RWPE2 (cell line): ENCODE measurements at regions not wholly inside any gene's neighbourhood (a gene's known extent, or its start where the extent isn't known, plus 50 kb on each side); places are given as distances from the start of the nearest gene placed in this dataset.

ENCODE experiments used
- ATAC-seq: fragments of 200-7000 bp; cut with Tn5 transposase; 3 replicates; pipeline ENCODE4 v1.9.1; 2021; ENCODE audit warnings: low read depth
- DNase-seq: peaks from one replicate; pipeline ENCODE4 v3.0.0-alpha.2; 2020; ENCODE audit warnings: low spot score
- H3K27ac ChIP-seq: fragments of 450-650 bp; 2 replicates; pipeline ENCODE4 v1.5.1; 2017; ENCODE audit warnings: mild to moderate bottlenecking; ENCODE audit not compliant: poor library complexity, severe bottlenecking
- H3K27me3 ChIP-seq: fragments of 250-450 bp; sonication (Bioruptor Pico); 2 replicates; pipeline ENCODE4 v1.5.1; 2021; ENCODE audit warnings: mild to moderate bottlenecking, moderate library complexity; ENCODE audit not compliant: insufficient read depth, poor library complexity, severe bottlenecking
- H3K36me3 ChIP-seq: fragments of 250-450 bp; sonication (Bioruptor Pico); 2 replicates; pipeline ENCODE4 v1.5.1; 2020; ENCODE audit warnings: low read depth, mild to moderate bottlenecking, moderate library complexity
- H3K4me1 ChIP-seq: fragments of 250-450 bp; sonication (Bioruptor Pico); 2 replicates; pipeline ENCODE4 v1.5.1; 2021; ENCODE audit warnings: mild to moderate bottlenecking, moderate library complexity; ENCODE audit not compliant: insufficient read depth, poor library complexity, severe bottlenecking
- H3K4me3 ChIP-seq: fragments of 250-450 bp; sonication (Bioruptor Pico); 2 replicates; pipeline ENCODE4 v1.5.1; 2021; ENCODE audit warnings: mild to moderate bottlenecking, moderate library complexity; ENCODE audit not compliant: severe bottlenecking
- H3K9me3 ChIP-seq: fragments of 250-450 bp; sonication (Bioruptor Pico); 2 replicates; pipeline ENCODE4 v1.5.1; 2021; ENCODE audit warnings: mild to moderate bottlenecking, moderate library complexity; ENCODE audit not compliant: severe bottlenecking
- TF ChIP-seq, protein P1 (sequence below): fragments of 450-650 bp; IDR thresholded peaks from one replicate; pipeline ENCODE4 v1.5.1; 2017; ENCODE audit warnings: mild to moderate bottlenecking, moderate library complexity; ENCODE audit not compliant: poor library complexity, severe bottlenecking

DNA sequence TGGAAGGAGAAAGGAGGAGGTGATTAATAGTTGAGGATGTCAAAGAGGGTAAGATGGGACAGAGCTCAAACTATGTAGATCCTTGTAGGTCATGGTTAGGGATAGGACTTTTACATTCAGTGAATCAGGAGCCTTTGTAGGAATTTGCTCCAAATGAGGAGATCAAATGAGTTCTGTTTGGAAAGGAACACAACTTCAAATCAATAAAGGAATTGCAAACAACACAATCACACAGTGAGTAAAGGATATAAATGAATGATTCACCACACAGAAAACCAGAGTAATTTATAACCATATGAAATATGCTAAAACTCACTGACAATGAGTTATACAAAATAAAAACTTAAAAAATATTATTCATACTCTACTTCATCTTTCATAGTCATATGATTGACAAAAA, 480.8 kb upstream of the EPHA7 start:
- H3K4me3 ChIP-seq, result no peak overlapping the region
- no peak for ATAC-seq
- no peak overlapping the region for H3K27ac ChIP-seq
- H3K27me3 ChIP-seq, result no peaks in the 10 kb centered on the region
- DNase-seq, result no peak
- no peaks in the 10 kb centered on the region for H3K36me3 ChIP-seq
- H3K9me3 ChIP-seq, result no peaks in the 10 kb centered on the region
- TF ChIP-seq, protein P1, sequence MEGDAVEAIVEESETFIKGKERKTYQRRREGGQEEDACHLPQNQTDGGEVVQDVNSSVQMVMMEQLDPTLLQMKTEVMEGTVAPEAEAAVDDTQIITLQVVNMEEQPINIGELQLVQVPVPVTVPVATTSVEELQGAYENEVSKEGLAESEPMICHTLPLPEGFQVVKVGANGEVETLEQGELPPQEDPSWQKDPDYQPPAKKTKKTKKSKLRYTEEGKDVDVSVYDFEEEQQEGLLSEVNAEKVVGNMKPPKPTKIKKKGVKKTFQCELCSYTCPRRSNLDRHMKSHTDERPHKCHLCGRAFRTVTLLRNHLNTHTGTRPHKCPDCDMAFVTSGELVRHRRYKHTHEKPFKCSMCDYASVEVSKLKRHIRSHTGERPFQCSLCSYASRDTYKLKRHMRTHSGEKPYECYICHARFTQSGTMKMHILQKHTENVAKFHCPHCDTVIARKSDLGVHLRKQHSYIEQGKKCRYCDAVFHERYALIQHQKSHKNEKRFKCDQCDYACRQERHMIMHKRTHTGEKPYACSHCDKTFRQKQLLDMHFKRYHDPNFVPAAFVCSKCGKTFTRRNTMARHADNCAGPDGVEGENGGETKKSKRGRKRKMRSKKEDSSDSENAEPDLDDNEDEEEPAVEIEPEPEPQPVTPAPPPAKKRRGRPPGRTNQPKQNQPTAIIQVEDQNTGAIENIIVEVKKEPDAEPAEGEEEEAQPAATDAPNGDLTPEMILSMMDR, result no peak
- no peaks in the 10 kb centered on the region for H3K4me1 ChIP-seq

DNA sequence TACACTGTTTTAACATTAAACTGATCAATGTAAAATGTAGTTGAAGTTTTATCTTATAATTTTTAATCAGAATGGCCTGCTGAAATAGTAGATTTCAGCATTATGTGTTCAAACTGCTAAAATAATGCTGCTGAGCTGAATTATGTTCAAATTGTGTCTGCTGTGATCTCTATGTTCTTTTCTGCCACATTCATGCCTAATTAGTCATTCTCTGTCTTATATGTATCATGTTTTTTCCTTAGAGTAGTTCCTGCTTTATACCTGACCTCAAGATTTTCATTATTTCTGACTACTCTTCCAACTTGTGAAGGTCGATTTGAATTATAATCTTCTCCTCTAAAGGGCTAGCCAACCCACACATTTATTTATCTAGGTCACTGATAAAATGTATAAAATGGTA, 476.7 kb upstream of the EPHA7 start:
- Histone ChIP-seq H3K27ac (no peak overlapping the region), H3K27me3 (no peaks in the 10 kb centered on the region), H3K4me3 (no peak overlapping the region), H3K36me3 (no peaks in the 10 kb centered on the region), H3K4me1 (no peaks in the 10 kb centered on the region), H3K9me3 (no peaks in the 10 kb centered on the region)
- TF ChIP-seq, protein P1, result no peak
- ATAC-seq (no peak), DNase-seq (no peak)

DNA sequence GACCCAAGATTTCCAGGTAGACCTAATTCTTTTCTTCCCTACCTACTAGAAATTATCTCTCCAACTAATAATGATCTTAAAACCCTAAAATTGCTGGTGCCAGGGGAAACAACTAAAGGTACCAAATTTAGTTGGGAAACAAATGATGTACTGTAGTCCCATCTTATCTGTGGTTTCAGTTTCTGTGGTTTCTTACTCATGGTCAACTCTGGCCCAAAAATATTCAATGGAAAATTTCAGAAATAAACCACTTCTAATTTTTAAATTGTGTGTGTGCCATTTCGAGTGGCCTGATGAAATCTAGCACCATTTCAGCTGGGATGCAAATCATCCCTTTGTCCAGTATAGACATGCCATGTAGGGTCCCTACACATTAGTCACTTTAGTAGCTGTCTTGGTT, 475.2 kb upstream of the EPHA7 start:
- H3K4me1 ChIP-seq, result no peaks in the 10 kb centered on the region
- no peak overlapping the region for H3K27ac ChIP-seq
- ATAC-seq, result no peak
- H3K4me3 ChIP-seq, result no peak overlapping the region
- TF ChIP-seq, protein P1, result no peak
- H3K36me3 ChIP-seq, result no peaks in the 10 kb centered on the region
- no peak for DNase-seq
- no peaks in the 10 kb centered on the region for H3K9me3 ChIP-seq
- H3K27me3 ChIP-seq, result no peaks in the 10 kb centered on the region

DNA sequence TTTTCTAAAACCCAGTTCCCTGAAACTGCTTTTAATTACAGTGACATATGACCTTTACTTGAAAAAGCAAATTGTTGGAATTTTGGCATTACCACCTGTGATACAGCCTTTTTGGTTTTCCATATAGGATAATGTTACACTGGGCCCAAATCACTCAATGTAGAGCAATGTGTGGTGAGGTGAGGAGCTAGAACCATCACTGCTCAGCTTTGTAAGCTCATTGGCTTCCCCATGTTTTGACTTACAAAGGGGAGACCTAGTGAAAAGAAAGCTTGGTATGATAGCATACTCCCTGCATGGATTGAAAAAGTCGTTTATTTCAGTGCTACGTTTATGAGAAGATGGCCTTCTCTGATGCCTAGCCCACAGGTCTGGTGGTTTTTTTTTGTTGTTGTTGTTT, 470.4 kb upstream of the EPHA7 start:
- ATAC-seq, result no peak
- H3K4me3 ChIP-seq, result no peak overlapping the region
- no peaks in the 10 kb centered on the region for H3K27me3 ChIP-seq
- H3K4me1 ChIP-seq, result no peaks in the 10 kb centered on the region
- no peak for DNase-seq
- H3K27ac ChIP-seq, result no peak overlapping the region
- TF ChIP-seq, protein P1, result no peak
- H3K9me3 ChIP-seq, result no peaks in the 10 kb centered on the region
- H3K36me3 ChIP-seq, result no peaks in the 10 kb centered on the region

DNA sequence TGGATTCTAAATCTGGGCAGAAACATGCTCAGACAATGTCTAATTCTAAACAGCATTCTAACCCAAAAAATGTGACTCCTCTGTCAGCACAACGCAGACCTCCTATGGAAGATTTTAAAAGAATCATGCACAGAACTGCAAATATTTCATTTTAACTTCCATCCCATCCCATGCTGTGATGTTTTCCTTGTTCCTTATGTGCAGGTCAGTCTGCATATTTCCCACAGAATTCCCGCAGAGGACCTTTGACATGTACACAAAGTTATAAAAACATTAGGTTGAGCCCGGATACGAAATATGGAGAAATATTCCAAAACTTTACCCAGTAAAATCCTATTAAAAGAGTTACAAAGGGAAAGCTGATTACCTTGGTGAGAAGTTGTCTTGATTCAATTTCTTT, 467.1 kb upstream of the EPHA7 start:
- Histone ChIP-seq H3K36me3 (no peaks in the 10 kb centered on the region), H3K9me3 (no peaks in the 10 kb centered on the region), H3K4me3 (no peak overlapping the region), H3K27me3 (no peaks in the 10 kb centered on the region), H3K4me1 (no peaks in the 10 kb centered on the region), H3K27ac (no peak overlapping the region)
- DNase-seq, result no peak
- no peak for ATAC-seq
- TF ChIP-seq, protein P1, result no peak
